ENCODE measurements at regions not wholly inside any gene's neighbourhood (a gene's known extent, or its start where the extent isn't known, plus 50 kb on each side); places are given as distances from the start of the nearest gene placed in this dataset.

DNA sequence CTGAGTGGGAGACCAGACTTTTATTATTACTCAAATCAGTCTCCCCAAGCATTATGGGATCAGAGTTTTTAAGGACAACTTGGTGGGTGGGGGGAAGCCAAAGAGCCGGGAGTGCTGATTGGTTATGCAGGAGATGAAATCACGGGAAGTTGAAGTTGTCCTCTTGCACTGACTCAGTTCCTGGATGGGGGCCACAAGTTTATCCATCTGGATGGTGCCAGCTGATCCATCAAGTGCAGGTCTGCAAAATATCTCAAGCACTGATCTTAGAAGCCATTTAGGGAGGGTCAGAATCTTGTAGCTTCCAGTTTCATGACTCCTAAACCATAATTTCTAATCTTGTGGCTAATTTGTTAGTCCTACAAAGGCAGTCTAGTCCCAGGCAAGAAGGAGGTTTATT lies 53.5 kb upstream of the LMO1 start:
- Histone ChIP-seq H4K91ac (replicated peaks; ENCODE audit: insufficient read length, low read length) (no peak overlapping the region), H3K4me2 (ENCODE audit: insufficient read depth in 1 of 2, low read depth in 2 of 2, low read length in 2 of 2) (no peak overlapping the region), H3K4me1 (replicated peaks in 1 of 4; ENCODE audit: control insufficient read depth in 3 of 4, insufficient read depth in 4 of 4, low read length in 3 of 4) (no peaks in the 10 kb centered on the region; a peak in 1 of 7 replicates), H3K23ac (ENCODE audit: insufficient read length) (no peak overlapping the region), H2BK12ac (ENCODE audit: low read depth, low read length) (no peak overlapping the region), H3K18ac (ENCODE audit: extremely low read depth, low read length) (no peak overlapping the region), H3K9ac (replicated peaks in 1 of 4; ENCODE audit: extremely low read depth in 1 of 4, low read depth in 3 of 4, low read length in 3 of 4) (no peak overlapping the region), H3K79me2 (ENCODE audit: control insufficient read depth in 1 of 2, insufficient read depth in 2 of 2, low read length in 2 of 2) (no peaks in the 10 kb centered on the region), H3K27ac (ENCODE audit: low read depth, low read length) (no peak overlapping the region), H3K4me3 (ENCODE audit: extremely low read depth in 1 of 4, insufficient read depth in 2 of 4, low read depth in 3 of 4, low read length in 4 of 4) (no peak overlapping the region), H2BK120ac (replicated peaks; ENCODE audit: low read depth, low read length) (no peak overlapping the region), H3K14ac (ENCODE audit: insufficient read length) (no peak overlapping the region), H2BK5ac (ENCODE audit: low read depth, low read length) (no peak overlapping the region), H3K56ac (replicated peaks; ENCODE audit: insufficient read length, low read depth, low read length) (no peak overlapping the region), H2AK5ac (ENCODE audit: low read depth, low read length) (no peak overlapping the region), H3K36me3 (ENCODE audit: control insufficient read depth in 2 of 4, insufficient read depth in 4 of 4, low read length in 3 of 4) (no peaks in the 10 kb centered on the region), H2AFZ (ENCODE audit: low read length) (no peak overlapping the region), H4K20me1 (replicated peaks in 1 of 2; ENCODE audit: control insufficient read depth in 1 of 2, insufficient read depth in 2 of 2, low read length in 2 of 2) (no peaks in the 10 kb centered on the region), H4K5ac (ENCODE audit: insufficient read length, low read depth, low read length) (no peak overlapping the region), H2BK15ac (ENCODE audit: low read length) (no peak overlapping the region), H3K79me1 (ENCODE audit: low read depth, low read length) (no peaks in the 10 kb centered on the region), H3K27me3 (replicated peaks in 1 of 4; ENCODE audit: control insufficient read depth in 3 of 4, extremely low read depth in 1 of 4, insufficient read depth in 3 of 4, low read length in 3 of 4) (peaks cover 0 to 3% (median 0%) of the 10 kb centered on the region in 4 experiments; a peak in 1 of 7 replicates), H3K9me3 (ENCODE audit: insufficient read depth in 2 of 2, low read depth in 1 of 2, low read length in 1 of 2) (peaks cover 4% of the 10 kb centered on the region in 2 experiments; a peak in 3 of 4 replicates), H3K4ac (replicated peaks; ENCODE audit: insufficient read length, low read depth, low read length) (no peak overlapping the region), H3K23me2 (ENCODE audit: low read depth, low read length) (no peaks in the 10 kb centered on the region), H4K8ac (ENCODE audit: extremely low read depth, insufficient read depth, low read length) (no peak overlapping the region), H2BK20ac (ENCODE audit: low read length) (no peak overlapping the region)
- 68% methylated on average over 2 of the region's 2 CpGs; no CpG with 5 or more reads in 1 of the 2 experiments for WGBS, 2 experiments (ENCODE audit: extremely low coverage in 1 of 2, insufficient coverage in 1 of 2, insufficient read length in 1 of 2, insufficient replicate concordance in 2 of 2, low coverage in 1 of 2, low lambda C conversion rate in 2 of 2, missing lambda C conversion rate in 1 of 2)
- ChIA-PET CTCF (ENCODE audit: partially characterized antibody) (interaction anchor here (0.7 to 11.2 kb wide), 21 partner anchors 12 to 249 kb away, joined by 3 to 110 read pairs (median 4); partner anchors contain the start of gene LMO1), POLR2A (ENCODE audit: partially characterized antibody) (no interaction called here)
- TF ChIP-seq TBP (IDR thresholded peaks at IDR 0.05; ENCODE audit: low read depth, low read length) (no peak), SP1 (IDR thresholded peaks at IDR 0.05; ENCODE audit: low read depth, low read length) (no peak), POLR2AphosphoS5 (IDR thresholded peaks at IDR 0.05; ENCODE audit: low read depth, low read length) (no peak), RAD21 (IDR thresholded peaks at IDR 0.05 in 1 of 2, conservative IDR thresholded peaks at IDR 0.05 in 1 of 2; ENCODE audit: low read depth in 2 of 2, low read length in 2 of 2) (no peak), NANOG (IDR thresholded peaks at IDR 0.05; ENCODE audit: insufficient read depth, low read depth, low read length, poor library complexity, severe bottlenecking) (no peak), POU5F1 (IDR thresholded peaks at IDR 0.05; ENCODE audit: low read depth, low read length) (no peak)
- TF ChIP-seq, protein P1, sequence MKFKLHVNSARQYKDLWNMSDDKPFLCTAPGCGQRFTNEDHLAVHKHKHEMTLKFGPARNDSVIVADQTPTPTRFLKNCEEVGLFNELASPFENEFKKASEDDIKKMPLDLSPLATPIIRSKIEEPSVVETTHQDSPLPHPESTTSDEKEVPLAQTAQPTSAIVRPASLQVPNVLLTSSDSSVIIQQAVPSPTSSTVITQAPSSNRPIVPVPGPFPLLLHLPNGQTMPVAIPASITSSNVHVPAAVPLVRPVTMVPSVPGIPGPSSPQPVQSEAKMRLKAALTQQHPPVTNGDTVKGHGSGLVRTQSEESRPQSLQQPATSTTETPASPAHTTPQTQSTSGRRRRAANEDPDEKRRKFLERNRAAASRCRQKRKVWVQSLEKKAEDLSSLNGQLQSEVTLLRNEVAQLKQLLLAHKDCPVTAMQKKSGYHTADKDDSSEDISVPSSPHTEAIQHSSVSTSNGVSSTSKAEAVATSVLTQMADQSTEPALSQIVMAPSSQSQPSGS (IDR thresholded peaks at IDR 0.05; ENCODE audit: low read length): no peak
- FAIRE-seq: no peak
- DNase-seq (ENCODE audit: low read depth in 1 of 2, low spot score in 2 of 2): no peak

Data from H1 (cell line).